ENCODE measurements at regions not wholly inside any gene's neighbourhood (a gene's known extent, or its start where the extent isn't known, plus 50 kb on each side); places are given as distances from the start of the nearest gene placed in this dataset.
A peak's percentile ranks its signal among the peaks of the same experiment; 100 is the strongest.
"Not testable (repeated sequence)": the region's sequence is repeated elsewhere in the genome, so short reads cannot be mapped to it uniquely, and the experiment has no call there.

DNA sequence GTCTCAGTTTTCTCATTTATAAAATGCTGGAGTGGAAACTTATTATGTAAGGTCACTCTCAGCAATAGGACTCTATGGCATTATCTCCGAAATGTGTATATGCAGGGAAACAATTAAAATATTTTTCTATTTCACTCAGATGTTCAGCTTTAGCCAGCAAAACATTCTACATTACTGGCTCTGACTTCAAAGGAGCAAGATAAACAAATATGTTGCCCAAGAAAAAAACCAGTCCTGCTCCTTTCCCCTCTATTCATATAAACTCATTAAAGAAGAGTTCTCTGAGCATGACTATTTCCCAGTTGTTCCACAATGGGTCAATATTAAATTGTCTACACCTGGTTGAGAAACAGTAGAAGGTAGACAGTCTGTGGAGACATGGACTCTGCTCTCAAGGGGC is 155.0 kb downstream of the NPR3 start:
- Mint-ChIP-seq H3K9me3 (peaks cover 1 to 26% (median 11%) of the 10 kb centered on the region in 9 donors), H3K27ac (no peak overlapping the region), H3K4me1 (no peaks in the 10 kb centered on the region), H3K27me3 (peaks cover 0 to 3% (median 0%) of the 10 kb centered on the region in 5 donors), H3K36me3 (peaks cover 0 to 9% (median 0%) of the 10 kb centered on the region in 3 donors), H3K4me3 (no peak overlapping the region)
- DNase-seq (no peak), ATAC-seq (no peak)
- POLR2A ChIA-PET: no interaction called here

DNA sequence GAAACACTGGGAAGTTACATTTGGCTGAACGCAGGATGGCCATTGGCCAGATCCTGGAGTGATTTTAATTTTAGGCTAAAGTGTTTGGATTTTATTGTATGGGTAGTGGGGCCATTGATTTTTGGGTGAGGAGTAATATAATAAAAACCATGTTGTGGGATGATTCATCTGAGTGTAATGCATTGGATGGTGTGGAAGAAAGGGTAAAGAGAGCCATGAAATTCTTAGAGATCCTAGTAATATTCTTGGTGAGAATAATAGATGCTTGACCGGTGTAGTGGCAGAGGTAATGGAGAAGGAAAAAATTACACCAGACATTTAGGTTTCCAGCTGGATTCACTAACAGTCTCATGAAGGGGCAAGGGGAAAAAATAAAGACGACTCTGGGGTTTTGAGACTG is 158.1 kb downstream of the NPR3 start:
- H3K4me1 Mint-ChIP-seq: no peaks in the 10 kb centered on the region
- ATAC-seq: no peak
- H3K36me3 Mint-ChIP-seq: peaks cover 0 to 13% (median 0%) of the 10 kb centered on the region in 3 donors
- peaks cover 0 to 2% (median 0%) of the 10 kb centered on the region in 5 donors for H3K27me3 Mint-ChIP-seq
- no peak overlapping the region for H3K4me3 Mint-ChIP-seq
- H3K27ac Mint-ChIP-seq: no peak overlapping the region
- POLR2A ChIA-PET: no interaction called here
- peaks cover 8 to 37% (median 19%) of the 10 kb centered on the region in 9 donors for H3K9me3 Mint-ChIP-seq
- DNase-seq: no peak

DNA sequence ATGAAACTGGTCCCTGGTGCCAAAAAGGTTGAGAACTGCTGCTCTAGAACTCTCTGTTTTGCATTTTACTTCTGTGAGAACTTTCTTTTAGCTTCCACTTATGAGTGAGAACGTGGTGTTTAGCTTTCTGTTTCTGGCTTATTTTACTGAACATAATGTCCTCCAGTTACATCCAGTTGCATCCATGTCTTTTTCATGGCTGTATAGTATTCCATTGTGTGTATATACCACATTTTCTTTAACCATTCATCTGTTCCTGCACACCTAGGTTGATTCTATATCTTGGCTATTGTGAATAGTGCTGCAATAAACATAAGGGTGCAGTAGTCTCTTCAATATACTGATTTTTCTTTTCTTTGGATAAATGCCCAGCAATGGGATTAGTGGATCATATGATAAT is 165.7 kb downstream of the NPR3 start:
- DNase-seq (no peak), ATAC-seq (no peak)
- Mint-ChIP-seq H3K27ac (no peak overlapping the region), H3K4me1 (no peaks in the 10 kb centered on the region), H3K9me3 (peaks cover 20 to 57% (median 30%) of the 10 kb centered on the region in 9 donors), H3K4me3 (no peak overlapping the region), H3K27me3 (no peaks in the 10 kb centered on the region), H3K36me3 (peaks cover 0 to 21% (median 0%) of the 10 kb centered on the region in 3 donors)
- POLR2A ChIA-PET: no interaction called here

DNA sequence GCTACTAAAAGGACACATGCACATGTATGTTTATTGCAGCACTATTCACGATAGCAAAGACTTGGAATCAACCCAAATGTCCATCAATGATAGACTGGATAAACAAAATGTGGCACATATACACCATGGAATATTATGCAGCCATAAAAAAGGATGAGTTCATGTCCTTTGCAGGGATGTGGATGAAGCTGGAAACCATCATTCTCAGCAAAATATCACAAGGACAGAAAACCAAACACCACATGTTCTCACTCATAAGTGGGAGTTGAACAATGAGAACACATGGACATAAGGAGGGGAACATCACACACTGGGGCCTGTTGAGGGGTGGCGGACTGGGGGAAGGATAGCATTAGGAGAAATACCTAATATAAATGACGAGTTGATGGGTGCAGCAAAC is 168.2 kb downstream of the NPR3 start:
- H3K4me3 Mint-ChIP-seq, H3K27ac Mint-ChIP-seq, DNase-seq, H3K4me1 Mint-ChIP-seq, POLR2A ChIA-PET, H3K27me3 Mint-ChIP-seq, ATAC-seq: not testable (repeated sequence)
- peaks cover 20 to 70% (median 37%) of the 10 kb centered on the region in 9 donors for H3K9me3 Mint-ChIP-seq
- H3K36me3 Mint-ChIP-seq: peaks cover 0 to 24% (median 2%) of the 10 kb centered on the region in 3 donors

DNA sequence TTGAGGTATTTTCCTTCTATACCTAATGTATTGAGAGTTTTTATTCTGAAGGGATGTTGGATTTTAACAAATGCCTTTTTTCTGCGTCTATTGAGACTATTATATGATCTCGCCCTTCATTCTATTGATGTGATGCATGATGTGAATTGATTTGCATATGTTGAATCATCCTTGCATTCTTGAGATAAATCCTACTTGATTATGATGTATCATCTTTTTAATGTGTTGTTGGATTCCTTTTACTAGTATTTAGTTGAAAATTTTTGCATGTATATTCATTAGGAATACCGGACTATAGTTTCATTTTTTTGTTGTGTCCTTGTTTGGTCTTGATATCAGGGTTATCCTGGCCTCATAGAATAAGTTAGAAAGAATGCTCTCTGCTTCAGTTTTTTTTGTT is 169.7 kb downstream of the NPR3 start:
- POLR2A ChIA-PET: no interaction called here
- H3K4me3 Mint-ChIP-seq: no peak overlapping the region
- H3K27ac Mint-ChIP-seq: no peak overlapping the region
- H3K4me1 Mint-ChIP-seq: no peaks in the 10 kb centered on the region
- peaks cover 23 to 69% (median 42%) of the 10 kb centered on the region in 9 donors for H3K9me3 Mint-ChIP-seq
- no peak for ATAC-seq
- no peak for DNase-seq
- H3K36me3 Mint-ChIP-seq: peaks cover 0 to 24% (median 2%) of the 10 kb centered on the region in 3 donors
- H3K27me3 Mint-ChIP-seq: peaks cover 0 to 1% (median 0%) of the 10 kb centered on the region in 5 donors

DNA sequence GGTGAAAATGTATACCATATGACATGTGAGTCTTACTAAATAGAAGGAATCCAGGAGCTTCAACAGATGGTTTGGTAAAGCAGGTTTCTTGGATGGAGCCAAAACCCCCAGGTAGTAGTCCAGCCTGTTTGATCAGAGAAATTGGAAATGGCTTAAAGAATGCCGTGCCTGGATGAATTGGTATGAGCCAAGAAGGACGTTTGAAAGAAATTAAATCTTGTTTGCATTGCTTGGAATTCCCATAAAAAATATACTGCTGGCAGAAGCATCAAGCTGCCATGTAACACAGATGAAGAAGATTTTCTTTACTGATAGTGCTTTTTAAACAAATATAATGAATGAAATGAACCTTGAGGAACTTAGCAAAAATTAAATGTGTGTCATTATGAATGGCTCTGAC is 176.3 kb downstream of the NPR3 start:
- peaks cover 13 to 35% (median 25%) of the 10 kb centered on the region in 9 donors for H3K9me3 Mint-ChIP-seq
- H3K36me3 Mint-ChIP-seq: peaks cover 0 to 6% (median 2%) of the 10 kb centered on the region in 3 donors
- H3K27me3 Mint-ChIP-seq: peaks cover 0 to 1% (median 0%) of the 10 kb centered on the region in 5 donors
- DNase-seq: no peak
- ATAC-seq: no peak
- H3K4me3 Mint-ChIP-seq: no peak overlapping the region
- H3K27ac Mint-ChIP-seq: no peak overlapping the region
- H3K4me1 Mint-ChIP-seq: no peaks in the 10 kb centered on the region
- POLR2A ChIA-PET: no interaction called here

DNA sequence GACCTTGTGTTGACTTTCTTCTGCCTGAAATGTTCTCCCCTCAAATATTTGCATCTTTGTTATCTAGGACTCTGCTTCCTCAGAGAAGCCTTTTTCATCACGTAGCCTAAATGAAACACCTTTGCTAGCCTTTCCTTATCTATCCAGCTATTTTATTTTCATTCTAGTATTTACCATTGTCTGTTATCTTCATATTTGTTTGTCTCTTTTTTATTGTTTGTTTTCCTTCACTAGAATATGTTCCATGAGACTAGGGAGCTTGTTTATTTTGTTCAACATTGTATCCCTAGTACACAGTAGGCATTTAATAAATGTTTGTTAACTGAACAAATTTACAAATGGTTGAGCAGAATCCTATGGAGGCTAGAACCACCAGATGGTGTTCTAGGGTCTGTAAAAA is 178.0 kb downstream of the NPR3 start:
- POLR2A ChIA-PET: no interaction called here
- no peak for ATAC-seq
- no peak for DNase-seq
- no peaks in the 10 kb centered on the region for H3K4me1 Mint-ChIP-seq
- H3K9me3 Mint-ChIP-seq: peaks cover 8 to 22% (median 15%) of the 10 kb centered on the region in 9 donors
- no peaks in the 10 kb centered on the region for H3K36me3 Mint-ChIP-seq
- no peak overlapping the region for H3K4me3 Mint-ChIP-seq
- H3K27me3 Mint-ChIP-seq: no peaks in the 10 kb centered on the region
- no peak overlapping the region for H3K27ac Mint-ChIP-seq

DNA sequence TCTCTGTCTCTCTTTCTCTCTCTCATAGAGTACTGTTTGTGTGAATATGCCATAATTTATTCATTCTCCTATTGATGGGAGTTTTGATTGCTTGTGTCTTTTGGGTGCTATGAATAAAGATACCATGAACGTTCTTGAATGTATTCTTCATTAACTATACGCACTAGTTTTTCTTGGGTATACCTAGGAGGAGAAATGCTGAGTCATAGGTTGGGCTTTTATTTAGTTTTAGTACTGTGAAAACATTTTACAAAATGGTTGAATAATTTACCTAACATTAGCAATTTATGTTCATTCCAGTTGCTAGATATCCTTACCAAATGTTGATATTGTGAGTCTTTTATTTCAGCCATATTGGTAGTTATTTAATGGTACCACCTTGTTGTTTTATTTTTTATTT is 192.5 kb downstream of the NPR3 start:
- H3K27me3 Mint-ChIP-seq: peaks cover 0 to 1% (median 0%) of the 10 kb centered on the region in 5 donors
- H3K4me1 Mint-ChIP-seq: no peaks in the 10 kb centered on the region
- peaks cover 4 to 25% (median 11%) of the 10 kb centered on the region in 9 donors for H3K9me3 Mint-ChIP-seq
- ATAC-seq: no peak
- no peak for DNase-seq
- peaks cover 0 to 5% (median 0%) of the 10 kb centered on the region in 3 donors for H3K36me3 Mint-ChIP-seq
- no peak overlapping the region for H3K27ac Mint-ChIP-seq
- POLR2A ChIA-PET: no interaction called here
- H3K4me3 Mint-ChIP-seq: no peak overlapping the region

DNA sequence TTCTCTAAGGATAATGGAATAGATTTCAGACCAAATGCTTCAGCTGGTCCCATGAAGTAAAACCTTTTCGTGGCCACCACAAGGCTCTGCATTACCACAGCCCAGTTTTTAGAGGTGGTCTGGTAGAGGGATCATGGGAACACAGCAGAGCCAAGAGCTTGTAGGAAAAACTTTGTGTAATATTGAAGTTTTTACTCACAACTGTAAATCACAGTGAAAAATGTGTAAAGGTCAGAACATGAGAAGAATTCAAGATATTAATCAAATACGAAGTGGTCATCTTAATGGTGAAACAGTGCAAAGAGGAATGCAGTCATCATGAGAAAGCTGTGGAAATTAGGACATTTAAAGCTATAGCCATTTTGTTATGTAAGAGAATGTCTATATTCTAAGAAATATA is 197.5 kb downstream of the NPR3 start:
- H3K4me1 Mint-ChIP-seq: no peaks in the 10 kb centered on the region
- H3K27me3 Mint-ChIP-seq: no peaks in the 10 kb centered on the region
- DNase-seq: no peak
- H3K4me3 Mint-ChIP-seq: no peak overlapping the region
- H3K9me3 Mint-ChIP-seq: peaks cover 5 to 30% (median 19%) of the 10 kb centered on the region in 9 donors
- POLR2A ChIA-PET: no interaction called here
- no peaks in the 10 kb centered on the region for H3K36me3 Mint-ChIP-seq
- H3K27ac Mint-ChIP-seq: no peak overlapping the region
- ATAC-seq: no peak

DNA sequence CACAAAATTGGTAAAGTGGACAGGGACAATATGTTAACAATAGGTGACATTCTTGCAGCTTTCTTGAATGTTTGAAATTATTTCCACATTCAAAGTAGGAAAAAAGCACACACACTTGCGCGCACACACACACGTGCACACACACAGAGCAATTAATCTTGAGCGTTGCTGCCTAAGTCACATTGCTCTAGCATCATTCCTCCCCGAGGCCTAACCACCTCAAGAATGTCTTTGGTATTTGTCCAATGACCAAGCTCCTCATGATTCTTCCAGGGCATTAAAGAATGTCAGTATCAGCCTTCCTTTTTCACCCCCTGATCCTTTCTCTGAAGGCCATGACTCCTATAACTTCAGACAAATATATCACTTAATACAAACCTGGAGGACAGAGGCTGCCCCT is 198.1 kb downstream of the NPR3 start:
- DNase-seq: no peak
- Mint-ChIP-seq H3K4me3 (no peak overlapping the region), H3K27me3 (no peaks in the 10 kb centered on the region), H3K9me3 (peaks cover 5 to 35% (median 19%) of the 10 kb centered on the region in 9 donors), H3K4me1 (no peaks in the 10 kb centered on the region), H3K36me3 (no peaks in the 10 kb centered on the region), H3K27ac (no peak overlapping the region)
- POLR2A ChIA-PET: no interaction called here
- ATAC-seq: no peak

DNA sequence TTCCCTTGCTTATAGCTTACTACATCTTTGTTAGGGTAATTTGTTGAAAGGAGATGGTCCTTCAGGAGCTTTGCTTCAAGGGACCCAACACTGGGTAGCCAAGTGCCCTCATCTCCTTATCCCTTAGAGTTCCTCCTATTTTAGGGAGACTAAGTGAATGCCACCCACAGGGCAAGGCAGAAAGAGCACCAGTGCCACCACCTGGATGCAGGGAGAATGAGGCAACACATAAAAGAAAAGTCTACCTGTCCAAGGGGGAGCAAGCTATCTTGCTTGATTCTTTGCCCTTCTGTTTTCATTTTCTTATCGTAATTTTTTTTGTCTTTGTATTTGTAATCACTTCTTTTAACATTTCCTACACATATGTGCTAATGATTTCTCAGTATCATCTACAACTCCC is 205.5 kb downstream of the NPR3 start:
- POLR2A ChIA-PET: no interaction called here
- Mint-ChIP-seq H3K27ac (no peak overlapping the region), H3K9me3 (peaks cover 0 to 18% (median 3%) of the 10 kb centered on the region in 9 donors), H3K4me3 (no peak overlapping the region), H3K4me1 (no peaks in the 10 kb centered on the region), H3K36me3 (no peaks in the 10 kb centered on the region), H3K27me3 (no peaks in the 10 kb centered on the region)
- DNase-seq (peak in 1 of 10 donors; percentile 3), ATAC-seq (no peak)

DNA sequence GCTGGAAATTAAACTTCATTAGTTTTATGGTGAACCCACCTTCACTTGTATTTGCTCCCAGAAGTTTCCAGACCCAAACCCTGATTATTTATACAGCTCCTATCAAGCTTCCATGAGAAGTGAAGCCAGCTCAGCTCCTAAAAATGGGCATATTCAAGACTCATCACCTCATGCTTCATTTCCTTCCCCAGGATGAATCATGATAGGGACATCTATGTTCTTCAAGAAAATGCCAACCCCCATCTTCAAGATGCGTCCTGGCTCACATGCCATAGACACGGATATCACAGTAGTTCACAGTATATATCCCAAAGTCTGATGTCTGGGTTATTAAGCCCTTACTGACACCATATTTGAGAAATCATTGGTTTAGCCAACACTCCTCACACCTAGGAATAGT is 217.6 kb downstream of the NPR3 start:
- H3K27me3 Mint-ChIP-seq: no peaks in the 10 kb centered on the region
- no peak overlapping the region for H3K4me3 Mint-ChIP-seq
- no peak for DNase-seq
- no peaks in the 10 kb centered on the region for H3K36me3 Mint-ChIP-seq
- H3K9me3 Mint-ChIP-seq: peaks cover 0 to 11% (median 0%) of the 10 kb centered on the region in 9 donors
- POLR2A ChIA-PET: no interaction called here
- no peak overlapping the region for H3K27ac Mint-ChIP-seq
- no peaks in the 10 kb centered on the region for H3K4me1 Mint-ChIP-seq
- no peak for ATAC-seq

DNA sequence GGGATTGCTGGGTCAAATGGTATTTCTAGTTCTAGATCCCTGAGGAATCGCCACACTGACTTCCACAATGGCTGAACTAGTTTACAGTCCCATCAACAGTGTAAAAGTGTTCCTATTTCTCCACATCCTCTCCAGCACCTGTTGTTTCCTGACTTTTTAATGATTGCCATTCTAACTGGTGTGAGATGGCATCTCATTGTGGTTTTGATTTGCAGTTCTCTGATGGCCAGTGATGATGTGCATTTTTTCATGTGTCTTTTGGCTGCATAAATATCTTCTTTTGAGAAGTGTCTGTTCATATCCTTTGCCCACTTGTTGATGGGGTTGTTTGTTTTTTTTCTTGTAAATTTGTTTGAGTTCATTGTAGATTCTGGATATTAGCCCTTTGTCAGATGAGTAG is 220.3 kb downstream of the NPR3 start:
- H3K4me3 Mint-ChIP-seq, POLR2A ChIA-PET, ATAC-seq, H3K27me3 Mint-ChIP-seq, H3K4me1 Mint-ChIP-seq, H3K36me3 Mint-ChIP-seq, H3K27ac Mint-ChIP-seq, DNase-seq: not testable (repeated sequence)
- peaks cover 0 to 11% (median 3%) of the 10 kb centered on the region in 9 donors for H3K9me3 Mint-ChIP-seq

DNA sequence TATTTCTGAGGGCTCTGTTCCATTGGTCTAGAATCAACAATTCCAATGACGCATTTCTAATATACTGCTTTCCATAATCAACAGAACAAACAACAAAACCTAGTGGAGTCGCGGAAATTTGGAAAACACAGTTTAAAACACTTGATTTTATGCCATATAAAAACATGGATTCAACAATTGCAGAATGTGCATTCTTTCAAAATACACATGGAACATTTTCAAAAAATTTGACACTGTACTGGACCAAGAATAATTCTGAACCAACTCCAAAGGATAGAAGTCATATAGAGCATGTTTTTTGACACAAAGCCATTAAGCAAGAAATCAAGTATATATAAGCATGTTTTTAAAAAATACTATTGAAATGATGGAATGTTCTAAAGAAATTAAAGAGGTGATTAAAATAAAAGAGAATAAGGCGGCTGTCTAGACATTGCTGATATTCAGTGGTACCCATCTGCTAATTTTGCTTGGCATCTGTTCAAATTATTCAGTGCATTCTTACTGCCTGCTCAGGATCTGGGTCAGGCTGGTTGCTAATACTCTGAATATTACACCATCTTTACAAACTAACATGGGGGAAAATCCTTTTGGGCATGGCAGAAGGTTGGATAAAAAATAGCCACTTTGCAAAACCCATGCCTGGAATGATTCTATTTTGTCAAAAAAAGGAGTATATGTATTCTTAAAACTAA is 221.3 kb downstream of the NPR3 start:
- Mint-ChIP-seq H3K27me3 (no peaks in the 10 kb centered on the region), H3K9me3 (peaks cover 0 to 11% (median 4%) of the 10 kb centered on the region in 9 donors), H3K4me1 (no peaks in the 10 kb centered on the region), H3K36me3 (no peaks in the 10 kb centered on the region), H3K4me3 (no peak overlapping the region), H3K27ac (no peak overlapping the region)
- no peak for DNase-seq
- POLR2A ChIA-PET: no interaction called here
- ATAC-seq: no peak
